ENCODE measurements at regions not wholly inside any gene's neighbourhood (a gene's known extent, or its start where the extent isn't known, plus 50 kb on each side); places are given as distances from the start of the nearest gene placed in this dataset.

DNA sequence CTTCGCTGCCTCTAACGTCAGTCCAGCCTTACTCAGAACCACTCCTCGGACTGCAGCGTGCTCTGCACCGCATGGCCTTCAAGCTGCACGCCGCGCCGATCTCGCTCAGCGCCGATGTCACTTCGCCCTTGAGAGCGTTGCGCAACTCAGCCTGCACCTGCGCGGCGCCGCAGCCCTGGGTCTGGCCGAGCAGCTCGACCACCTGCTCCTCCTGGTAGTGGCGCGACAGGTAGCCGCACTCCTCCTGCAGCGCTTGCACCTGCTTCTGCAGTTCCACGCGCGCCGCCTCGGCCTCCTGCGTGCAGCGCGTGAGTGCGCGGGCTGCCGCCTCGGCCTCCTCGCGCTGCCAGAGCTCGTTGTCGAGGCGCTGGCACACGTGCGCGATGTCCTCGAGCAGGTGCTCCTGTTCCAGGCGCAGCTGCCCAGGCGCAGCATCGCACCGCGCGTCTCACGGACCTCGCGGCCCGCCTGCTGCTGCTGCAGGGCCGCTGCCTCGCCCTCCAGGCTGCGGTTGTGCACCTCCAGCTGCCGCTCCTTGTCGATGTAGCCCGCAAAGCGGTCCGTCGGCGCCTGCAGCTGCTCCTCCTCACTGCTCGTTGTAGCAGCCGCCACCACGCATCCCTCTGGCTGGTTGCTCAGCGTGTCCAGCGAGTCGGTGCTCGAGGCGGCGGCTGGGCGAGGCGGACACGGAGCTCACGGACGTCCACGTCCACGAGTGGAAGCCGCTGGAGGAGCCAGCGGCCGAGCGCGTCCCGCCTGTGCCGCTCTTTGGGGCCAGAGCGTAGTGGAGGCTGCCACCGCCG, 380.6 kb upstream of the CHD6 start:
- TF ChIP-seq, protein P1, sequence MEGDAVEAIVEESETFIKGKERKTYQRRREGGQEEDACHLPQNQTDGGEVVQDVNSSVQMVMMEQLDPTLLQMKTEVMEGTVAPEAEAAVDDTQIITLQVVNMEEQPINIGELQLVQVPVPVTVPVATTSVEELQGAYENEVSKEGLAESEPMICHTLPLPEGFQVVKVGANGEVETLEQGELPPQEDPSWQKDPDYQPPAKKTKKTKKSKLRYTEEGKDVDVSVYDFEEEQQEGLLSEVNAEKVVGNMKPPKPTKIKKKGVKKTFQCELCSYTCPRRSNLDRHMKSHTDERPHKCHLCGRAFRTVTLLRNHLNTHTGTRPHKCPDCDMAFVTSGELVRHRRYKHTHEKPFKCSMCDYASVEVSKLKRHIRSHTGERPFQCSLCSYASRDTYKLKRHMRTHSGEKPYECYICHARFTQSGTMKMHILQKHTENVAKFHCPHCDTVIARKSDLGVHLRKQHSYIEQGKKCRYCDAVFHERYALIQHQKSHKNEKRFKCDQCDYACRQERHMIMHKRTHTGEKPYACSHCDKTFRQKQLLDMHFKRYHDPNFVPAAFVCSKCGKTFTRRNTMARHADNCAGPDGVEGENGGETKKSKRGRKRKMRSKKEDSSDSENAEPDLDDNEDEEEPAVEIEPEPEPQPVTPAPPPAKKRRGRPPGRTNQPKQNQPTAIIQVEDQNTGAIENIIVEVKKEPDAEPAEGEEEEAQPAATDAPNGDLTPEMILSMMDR (IDR thresholded peaks at IDR 0.05), result no peak
- no peak for TF ChIP-seq POLR2A (IDR thresholded peaks at IDR 0.05)

All from Peyer's patch (tissue), 4 donors.